ENCODE measurements at regions not wholly inside any gene's neighbourhood (a gene's known extent, or its start where the extent isn't known, plus 50 kb on each side); places are given as distances from the start of the nearest gene placed in this dataset.

GRCh38 chr16:20136446-20136968 lies 62.8 kb upstream of the GPR139 start (continued):
- no peak for TF ChIP-seq REST (IDR thresholded peaks at IDR 0.05; ENCODE audit: low read depth, low read length)
- TF ChIP-seq CBFB (IDR thresholded peaks at IDR 0.05; ENCODE audit: low read depth): no peak

- in situ Hi-C loops (cut with MboI) (loop anchor here (5.0 kb wide), 1 partner anchor 52 kb away; no protein-coding TSS in a partner anchor), intact Hi-C loops (cut with micrococcal nuclease; ENCODE audit: unreplicated experiment) (no loop called here)
- no peak for TF ChIP-seq SMAD1 (IDR thresholded peaks at IDR 0.05; ENCODE audit: low read depth, partially characterized antibody)
- no peak for TF ChIP-seq HSF1 (IDR thresholded peaks at IDR 0.05; ENCODE audit: low read depth, low read length)
- no peak for TF ChIP-seq ESRRA (IDR thresholded peaks at IDR 0.05; ENCODE audit: low read length)
- TF ChIP-seq TCF3 (IDR thresholded peaks at IDR 0.05; ENCODE audit: borderline replicate concordance, insufficient read depth, low read depth, low read length): no peak
- no peak for TF ChIP-seq SKIL (IDR thresholded peaks at IDR 0.05; ENCODE audit: low read depth, poor library complexity, severe bottlenecking)
- no TSS peak for BruUV-seq (replicated peaks)
- ATAC-seq: no peak
- H3K79me2 ChIP-seq (ENCODE audit: control insufficient read depth, insufficient read depth, low read length): no peaks in the 10 kb centered on the region
- RAD21 ChIA-PET (ENCODE audit: unreplicated experiment): no interaction called here
- no peaks in the 10 kb centered on the region for H3K4me1 ChIP-seq (ENCODE audit: control insufficient read depth, insufficient read depth, low read length)
- SMC1A ChIA-PET (ENCODE audit: uncharacterized antibody, unreplicated experiment): no interaction called here
- no peak overlapping the region for H3K9ac ChIP-seq (ENCODE audit: control insufficient read depth, insufficient read depth, low read length)
- no peaks in the 10 kb centered on the region for H3K27me3 ChIP-seq (replicated peaks in 1 of 2; ENCODE audit: control insufficient read depth in 2 of 2, insufficient read depth in 2 of 2, low read length in 1 of 2)
- DNase-seq (ENCODE audit: low read depth, low spot score): no peak
- H3K4me3 ChIP-seq: no peak overlapping the region
- FAIRE-seq: no peak
- no peaks in the 10 kb centered on the region for H4K20me1 ChIP-seq (ENCODE audit: control insufficient read depth, insufficient read depth)
- POLR2A ChIA-PET: no interaction called here
- H3K27ac ChIP-seq (ENCODE audit: control insufficient read depth, insufficient read depth): no peak overlapping the region
- no peak overlapping the region for H2AFZ ChIP-seq (ENCODE audit: control insufficient read depth, low read depth, low read length)
- CTCF ChIA-PET: no interaction called here
- no peaks in the 10 kb centered on the region; the same call in 2 of the 3 replicates for H3K9me3 ChIP-seq (replicated peaks; ENCODE audit: control insufficient read depth, insufficient read depth, low read length)
- no peaks in the 10 kb centered on the region for H3K36me3 ChIP-seq (ENCODE audit: control insufficient read depth in 2 of 2, insufficient read depth in 2 of 2, low read length in 1 of 2)
- H3K4me2 ChIP-seq (ENCODE audit: control insufficient read depth, insufficient read depth): no peak overlapping the region
Observed at GRCh38 chr16:20129375-20129774, 55.7 kb upstream of the GPR139 start.

Data from GM12878 (cell line).